AG08395 (cell line): ENCODE measurements at regions not wholly inside any gene's neighbourhood (a gene's known extent, or its start where the extent isn't known, plus 50 kb on each side); places are given as distances from the start of the nearest gene placed in this dataset.
"Not testable (repeated sequence)": the region's sequence is repeated elsewhere in the genome, so short reads cannot be mapped to it uniquely, and the experiment has no call there.

Experiments
- DNase-seq: peaks from one replicate; pipeline ENCODE4 v3.0.0; 2012; ENCODE audit warnings: mixed read lengths, low spot score

DNA sequence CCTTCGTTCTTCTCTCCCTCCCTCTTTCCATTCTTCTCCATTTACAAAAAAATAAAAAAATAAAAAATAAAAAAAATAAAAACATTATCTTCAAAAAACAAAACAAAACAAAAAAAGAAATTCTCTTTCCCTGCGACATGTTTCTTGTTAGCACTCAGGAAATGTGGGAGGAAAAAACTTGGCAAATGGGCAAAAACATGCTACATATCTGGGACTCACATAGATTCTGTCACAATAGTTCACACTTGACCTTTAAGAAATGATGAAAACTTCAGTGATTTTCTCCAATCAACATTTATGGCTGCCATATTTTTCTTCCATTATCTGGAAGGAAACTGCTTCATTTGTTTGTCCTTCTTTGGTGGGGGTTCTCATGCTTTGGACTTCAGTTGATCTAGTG, 109.3 kb downstream of the PRKAB2 start:
- no peak for DNase-seq

DNA sequence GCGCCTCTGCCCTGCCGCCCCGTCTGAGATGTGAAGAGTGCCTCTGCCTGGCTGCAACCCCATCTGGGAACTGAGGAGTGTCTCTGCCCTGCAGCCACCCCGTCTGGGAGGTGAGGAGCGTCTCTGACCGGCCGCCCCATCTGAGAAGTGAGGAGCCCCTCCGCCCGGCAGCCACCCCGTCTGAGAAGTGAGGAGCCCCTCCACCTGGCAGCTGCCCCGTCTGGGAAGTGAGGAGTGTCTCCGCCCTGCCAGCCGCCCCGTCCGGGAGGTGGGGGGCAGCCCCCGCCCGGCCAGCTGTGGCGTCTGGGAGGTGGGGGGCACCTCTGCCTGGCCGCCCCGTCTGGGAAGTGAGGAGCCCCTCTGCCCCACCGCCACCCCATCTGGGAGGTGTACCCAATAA, 110.4 kb downstream of the PRKAB2 start:
- DNase-seq: not testable (repeated sequence)

DNA sequence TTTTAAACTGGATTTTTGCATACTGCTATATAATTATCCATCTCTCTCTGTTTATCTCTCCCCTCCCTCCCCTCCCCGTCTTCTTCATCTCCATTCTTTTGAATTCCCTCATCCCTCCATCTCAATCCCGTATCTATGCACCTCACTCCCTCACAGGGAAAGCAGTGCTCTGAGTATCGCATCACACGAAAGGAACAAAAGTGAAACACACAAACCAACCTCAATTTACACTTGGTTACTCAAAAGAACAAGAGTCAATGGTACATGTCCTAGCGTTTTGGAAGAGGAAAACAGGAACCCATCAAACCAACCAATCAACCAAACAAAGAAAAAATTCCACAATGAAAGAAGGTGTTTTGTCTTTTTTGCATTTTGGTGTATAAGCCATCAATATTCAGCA, 115.1 kb downstream of the NBPF12 start:
- no peak for DNase-seq

DNA sequence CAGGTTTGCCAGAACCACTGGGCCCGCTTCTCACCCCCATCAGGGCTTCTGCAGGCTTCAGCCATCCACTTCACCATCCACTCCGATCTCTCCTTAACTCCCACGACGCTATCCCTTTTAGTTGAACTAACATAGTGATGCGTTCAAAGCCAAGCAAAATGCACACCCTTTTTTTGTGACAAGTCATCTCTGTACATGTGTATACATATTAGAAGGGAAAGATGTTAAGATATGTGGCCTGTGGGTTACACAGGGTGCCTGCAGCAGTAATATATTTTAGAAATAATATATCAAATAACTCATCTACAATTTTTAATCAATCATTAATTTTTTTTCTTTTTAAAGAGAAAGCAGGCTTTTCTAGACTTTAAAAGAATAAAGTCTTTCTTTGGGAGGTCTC, 114.6 kb downstream of the NBPF12 start:
- DNase-seq: no peak

DNA sequence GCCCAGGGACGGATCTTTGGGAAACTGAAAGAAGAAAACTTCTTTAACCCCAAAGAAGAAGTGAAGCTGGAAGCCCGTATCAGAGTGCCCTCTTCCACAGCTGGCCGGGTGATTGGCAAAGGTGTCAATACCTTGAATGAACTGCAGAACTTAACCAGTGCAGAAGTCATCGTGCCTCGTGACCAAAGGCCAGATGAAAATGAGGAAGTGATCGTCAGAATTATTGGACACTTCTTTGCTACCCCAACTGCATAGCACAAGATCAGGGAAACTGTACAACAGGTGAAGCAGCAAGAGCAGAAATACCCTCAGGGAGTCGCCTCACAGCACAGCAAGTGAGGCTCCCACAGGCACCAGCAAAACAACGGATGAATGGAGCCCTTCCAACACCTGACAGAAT, 114.0 kb downstream of the NBPF12 start:
- no peak for DNase-seq

DNA sequence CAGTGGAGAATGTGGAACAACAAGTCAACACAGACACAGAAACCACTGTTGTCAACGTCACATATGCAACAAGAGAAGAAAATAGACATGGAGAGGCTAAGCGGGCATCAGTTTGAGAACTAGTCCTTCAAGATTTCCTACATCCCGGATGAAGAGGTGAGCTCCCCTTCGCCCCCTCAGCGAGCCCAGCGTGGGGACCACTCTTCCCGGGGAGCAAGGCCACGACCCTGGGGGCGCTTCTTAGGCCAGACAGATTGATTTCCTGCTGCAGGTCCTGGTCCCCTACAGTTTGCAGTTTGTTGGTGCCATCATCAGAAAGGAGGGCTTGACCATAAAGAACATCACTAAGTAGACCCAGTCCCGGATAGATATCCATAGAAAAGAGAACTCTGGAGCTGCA, 113.0 kb downstream of the NBPF12 start:
- no peak for DNase-seq

DNA sequence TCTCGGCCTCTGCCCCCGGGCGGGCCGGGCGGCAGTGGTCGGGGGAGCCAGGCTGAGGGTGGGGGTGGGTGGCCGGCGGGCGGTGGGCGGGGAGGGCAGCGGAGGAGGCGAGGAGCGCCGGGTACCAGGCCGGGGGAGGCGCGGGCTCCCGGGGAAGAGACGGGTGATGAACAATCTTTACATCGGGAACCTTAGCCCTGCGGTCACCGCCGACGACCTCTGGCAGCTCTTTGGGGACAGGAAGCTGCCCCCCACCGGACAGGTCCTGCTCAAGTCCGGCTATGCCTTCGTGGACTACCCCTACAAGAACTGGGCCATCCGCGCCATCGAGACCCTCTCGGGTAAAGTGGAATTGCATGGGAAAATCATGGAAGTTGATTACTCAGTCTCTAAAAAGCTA, 112.5 kb downstream of the NBPF12 start:
- DNase-seq: no peak

DNA sequence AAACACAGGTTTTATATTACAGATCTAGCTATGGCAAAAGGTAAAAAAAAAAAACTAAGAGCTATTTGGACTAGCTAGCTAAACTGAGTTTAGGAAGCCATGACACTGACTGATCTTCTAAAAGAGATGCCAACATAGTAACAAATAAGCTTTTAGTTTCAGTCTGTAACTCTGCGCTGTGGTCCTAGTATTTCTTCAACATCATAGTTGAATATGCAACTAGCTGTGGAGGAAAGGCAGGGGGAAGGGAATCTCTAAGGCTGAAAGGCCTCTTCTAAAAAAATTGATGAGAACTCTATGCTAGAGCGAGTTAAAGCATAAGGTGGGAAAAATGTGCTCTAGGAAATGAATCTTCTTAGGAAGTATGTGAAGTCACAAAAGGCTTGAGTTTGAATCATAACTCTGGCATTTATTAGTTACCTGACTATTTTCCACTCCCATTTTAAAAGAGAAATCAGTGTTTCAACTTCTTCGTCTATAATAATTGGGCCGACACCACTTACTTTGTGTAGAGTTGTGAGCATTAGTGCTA, 108.8 kb downstream of the NBPF12 start:
- DNase-seq: not testable (repeated sequence)

DNA sequence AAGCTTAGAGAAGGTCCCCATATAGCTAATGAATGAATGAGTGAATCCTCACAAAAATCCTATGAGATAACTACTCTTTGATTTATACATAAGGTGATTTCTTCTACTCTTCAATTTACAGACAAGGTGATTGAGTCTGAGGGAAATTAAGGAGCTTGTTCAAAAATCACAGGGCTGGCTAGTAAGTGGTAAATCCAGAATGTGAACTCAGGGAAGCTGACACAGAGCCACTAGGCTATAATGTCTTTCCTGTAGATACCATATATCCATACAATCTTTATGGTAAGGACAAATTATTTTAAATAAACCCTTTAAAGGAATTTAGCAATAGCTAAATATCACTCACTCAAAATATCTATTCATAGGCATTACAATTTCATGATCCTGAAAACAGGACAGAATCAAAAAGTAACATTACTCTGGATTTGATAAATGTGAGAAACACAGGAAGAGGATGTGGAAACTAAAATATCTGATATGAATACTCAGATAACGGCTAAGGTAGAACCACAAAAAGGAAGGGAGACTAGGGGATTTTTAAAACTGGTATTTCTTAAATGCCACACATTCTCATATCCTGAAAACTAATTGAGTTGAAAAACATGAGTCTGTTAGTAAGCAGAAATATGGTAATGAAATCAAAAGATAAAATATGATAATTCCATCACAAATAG, 108.2 kb downstream of the NBPF12 start:
- no peak for DNase-seq
